HG02938 (cell line): ENCODE measurements at regions not wholly inside any gene's neighbourhood (a gene's known extent, or its start where the extent isn't known, plus 50 kb on each side); places are given as distances from the start of the nearest gene placed in this dataset.
"Not testable (repeated sequence)": the region's sequence is repeated elsewhere in the genome, so short reads cannot be mapped to it uniquely, and the experiment has no call there.

Source experiments
- ATAC-seq: cut with Tn5 transposase; IDR thresholded peaks from one replicate; pipeline ENCODE4 v1.9.1; 2021; ENCODE audit warnings: mild to moderate bottlenecking, moderate library complexity; ENCODE audit not compliant: unreplicated experiment

- no peak for ATAC-seq
These were observed 384.7 kb upstream of the FZD8 start for GRCh38 chr10:36026656-36027390.

- ATAC-seq: no peak
These were observed 384.0 kb upstream of the FZD8 start for GRCh38 chr10:36026081-36026480.

GRCh38 chr10:36023939-36024338, 381.8 kb upstream of the FZD8 start:
- no peak for ATAC-seq

- no peak for ATAC-seq
These were observed 379.0 kb upstream of the FZD8 start for GRCh38 chr10:36021096-36021495.

GRCh38 chr10:36019749-36020148, 377.7 kb upstream of the FZD8 start:
- no peak for ATAC-seq

GRCh38 chr10:36018996-36019395, 376.9 kb upstream of the FZD8 start:
- ATAC-seq: no peak

GRCh38 chr10:36017137-36017536, 375.0 kb upstream of the FZD8 start:
- ATAC-seq: no peak

- ATAC-seq: no peak
These were observed 365.3 kb upstream of the FZD8 start for GRCh38 chr10:36007369-36007768.

- ATAC-seq: no peak
These were observed 361.6 kb upstream of the FZD8 start for GRCh38 chr10:36003688-36004087.

GRCh38 chr10:36003031-36003600, 361.0 kb upstream of the FZD8 start:
- no peak for ATAC-seq

- no peak for ATAC-seq
These were observed 360.3 kb upstream of the FZD8 start for GRCh38 chr10:36002445-36002844.

GRCh38 chr10:36000754-36001153, 358.7 kb upstream of the FZD8 start:
- not testable (repeated sequence) for ATAC-seq

GRCh38 chr10:35998026-35998425, 355.9 kb upstream of the FZD8 start:
- ATAC-seq: no peak

GRCh38 chr10:35995485-35995884, 353.4 kb upstream of the FZD8 start:
- no peak for ATAC-seq

- no peak for ATAC-seq
These were observed 351.8 kb upstream of the FZD8 start for GRCh38 chr10:35993591-35994515.

GRCh38 chr10:35992107-35992506, 350.0 kb upstream of the FZD8 start:
- no peak for ATAC-seq

- ATAC-seq: no peak
These were observed 344.8 kb upstream of the FZD8 start for GRCh38 chr10:35986756-35987502.

- no peak for ATAC-seq
These were observed 337.0 kb upstream of the FZD8 start for GRCh38 chr10:35979116-35979515.

GRCh38 chr10:35973912-35974591, 332.0 kb upstream of the FZD8 start:
- ATAC-seq: not testable (repeated sequence)

- ATAC-seq: no peak
These were observed 330.2 kb upstream of the FZD8 start for GRCh38 chr10:35972275-35972674.
